HG03378 (cell line): ENCODE measurements at regions not wholly inside any gene's neighbourhood (a gene's known extent, or its start where the extent isn't known, plus 50 kb on each side); places are given as distances from the start of the nearest gene placed in this dataset.
A peak's percentile ranks its signal among the peaks of the same experiment; 100 is the strongest.
"Not testable (repeated sequence)": the region's sequence is repeated elsewhere in the genome, so short reads cannot be mapped to it uniquely, and the experiment has no call there.

ENCODE experiments used
- ATAC-seq: cut with Tn5 transposase; IDR thresholded peaks from one replicate; pipeline ENCODE4 v1.9.1; 2021; ENCODE audit warnings: mild to moderate bottlenecking, moderate library complexity; ENCODE audit not compliant: unreplicated experiment

GRCh38 chr3:20310629-20311028, 124.6 kb upstream of the SGO1 start:
- no peak for ATAC-seq

GRCh38 chr3:20307383-20307782, 121.4 kb upstream of the SGO1 start:
- ATAC-seq: no peak

- no peak for ATAC-seq
These were observed 119.6 kb upstream of the SGO1 start for GRCh38 chr3:20305647-20306046.

GRCh38 chr3:20302766-20303165, 116.8 kb upstream of the SGO1 start:
- no peak for ATAC-seq

- ATAC-seq: no peak
These were observed 102.0 kb upstream of the SGO1 start for GRCh38 chr3:20288050-20288449.

- ATAC-seq: peak; percentile 59
These were observed 94.3 kb upstream of the SGO1 start for GRCh38 chr3:20280257-20280656.

GRCh38 chr3:20265977-20266376, 80.0 kb upstream of the SGO1 start:
- ATAC-seq: not testable (repeated sequence)

GRCh38 chr3:20264900-20265567, 79.0 kb upstream of the SGO1 start:
- no peak for ATAC-seq

GRCh38 chr3:20258371-20258770, 72.4 kb upstream of the SGO1 start:
- ATAC-seq: no peak

- ATAC-seq: peak; percentile 97
These were observed 70.1 kb upstream of the SGO1 start for GRCh38 chr3:20256144-20256543.

- no peak for ATAC-seq
These were observed 68.5 kb upstream of the SGO1 start for GRCh38 chr3:20254268-20255117.

GRCh38 chr3:20250786-20251185, 64.8 kb upstream of the SGO1 start:
- ATAC-seq: no peak

- ATAC-seq: no peak
These were observed 64.3 kb upstream of the SGO1 start for GRCh38 chr3:20250314-20250713.

- ATAC-seq: peak; percentile 94
These were observed 60.7 kb upstream of the SGO1 start for GRCh38 chr3:20246662-20247061.

- no peak for ATAC-seq
These were observed 59.8 kb upstream of the SGO1 start for GRCh38 chr3:20245781-20246180.

GRCh38 chr3:20240154-20240883, 54.3 kb upstream of the SGO1 start:
- no peak for ATAC-seq

- not testable (repeated sequence) for ATAC-seq
These were observed 52.2 kb upstream of the SGO1 start for GRCh38 chr3:20238199-20238598.

- ATAC-seq: no peak
These were observed 50.6 kb upstream of the SGO1 start for GRCh38 chr3:20236603-20237002.
